Epithelial cell of proximal tubule (primary cell): ENCODE measurements at regions not wholly inside any gene's neighbourhood (a gene's known extent, or its start where the extent isn't known, plus 50 kb on each side); places are given as distances from the start of the nearest gene placed in this dataset.
"Not testable (repeated sequence)": the region's sequence is repeated elsewhere in the genome, so short reads cannot be mapped to it uniquely, and the experiment has no call there.

Experiments used
- DNase-seq: peaks from one replicate; pipeline ENCODE4 v3.0.0-alpha.2; 2011; ENCODE audit warnings: low read depth
- H3K4me3 ChIP-seq: 2 replicates; pipeline ENCODE4 v1.5.1; 2011; ENCODE audit warnings: low read depth, mild to moderate bottlenecking, low read length
- CTCF ChIP-seq: conservative IDR thresholded peaks from 2 replicates; pipeline ENCODE4 v1.5.1; 2012; ENCODE audit warnings: low read depth, mild to moderate bottlenecking, low read length

GRCh38 chr4:62595265-62595664 lies 1395.1 kb downstream of the ADGRL3 start:
- peak; percentile 33 for TF ChIP-seq CTCF
- not testable (repeated sequence) for DNase-seq, H3K4me3 ChIP-seq

- TF ChIP-seq CTCF = no peak
- no peak for DNase-seq
- no peak overlapping the region for H3K4me3 ChIP-seq
These were observed 1391.6 kb downstream of the ADGRL3 start for GRCh38 chr4:62591756-62592155.

- no peak for TF ChIP-seq CTCF
- DNase-seq = no peak
- H3K4me3 ChIP-seq = no peak overlapping the region
These were observed 1388.5 kb downstream of the ADGRL3 start for GRCh38 chr4:62588671-62589070.

- no peak for DNase-seq
- TF ChIP-seq CTCF = no peak
- no peak overlapping the region for H3K4me3 ChIP-seq
These were observed 1371.4 kb downstream of the ADGRL3 start for GRCh38 chr4:62571494-62571893.

GRCh38 chr4:62560858-62561257 lies 1360.7 kb downstream of the ADGRL3 start:
- no peak for TF ChIP-seq CTCF
- H3K4me3 ChIP-seq = no peak overlapping the region
- no peak for DNase-seq

GRCh38 chr4:62550121-62550520 lies 1350.0 kb downstream of the ADGRL3 start:
- no peak for TF ChIP-seq CTCF
- DNase-seq = no peak
- no peak overlapping the region for H3K4me3 ChIP-seq

GRCh38 chr4:62549601-62550000 lies 1349.5 kb downstream of the ADGRL3 start:
- DNase-seq = no peak
- no peak for TF ChIP-seq CTCF
- H3K4me3 ChIP-seq = no peak overlapping the region
